Right lobe of liver (tissue), 4 donors: ENCODE measurements at regions not wholly inside any gene's neighbourhood (a gene's known extent, or its start where the extent isn't known, plus 50 kb on each side); places are given as distances from the start of the nearest gene placed in this dataset.

ENCODE experiments used
- CTCF ChIP-seq, 4 donors: fragments of 200-600 bp in 3 of 4; fragments of 450-650 bp in 1 of 4; IDR thresholded peaks; one replicate each; pipeline versions ENCODE4 v1.5.1 to v1.8.0; 2016 to 2022; ENCODE audit warnings: antibody characterized with exemption in 4 of 4, mild to moderate bottlenecking in 2 of 4
- POLR2A ChIP-seq: fragments of 450-650 bp; IDR thresholded peaks from one replicate; pipeline ENCODE4 v1.6.1; 2017; ENCODE audit warnings: antibody characterized with exemption, mild to moderate bottlenecking
- donor health status: DM: no; HTN: no; CAD: no.
- donor health status: DM: no; HTN: no; CAD: no.
- donor health status: DM: no; HTN: yes; CAD: no.

DNA sequence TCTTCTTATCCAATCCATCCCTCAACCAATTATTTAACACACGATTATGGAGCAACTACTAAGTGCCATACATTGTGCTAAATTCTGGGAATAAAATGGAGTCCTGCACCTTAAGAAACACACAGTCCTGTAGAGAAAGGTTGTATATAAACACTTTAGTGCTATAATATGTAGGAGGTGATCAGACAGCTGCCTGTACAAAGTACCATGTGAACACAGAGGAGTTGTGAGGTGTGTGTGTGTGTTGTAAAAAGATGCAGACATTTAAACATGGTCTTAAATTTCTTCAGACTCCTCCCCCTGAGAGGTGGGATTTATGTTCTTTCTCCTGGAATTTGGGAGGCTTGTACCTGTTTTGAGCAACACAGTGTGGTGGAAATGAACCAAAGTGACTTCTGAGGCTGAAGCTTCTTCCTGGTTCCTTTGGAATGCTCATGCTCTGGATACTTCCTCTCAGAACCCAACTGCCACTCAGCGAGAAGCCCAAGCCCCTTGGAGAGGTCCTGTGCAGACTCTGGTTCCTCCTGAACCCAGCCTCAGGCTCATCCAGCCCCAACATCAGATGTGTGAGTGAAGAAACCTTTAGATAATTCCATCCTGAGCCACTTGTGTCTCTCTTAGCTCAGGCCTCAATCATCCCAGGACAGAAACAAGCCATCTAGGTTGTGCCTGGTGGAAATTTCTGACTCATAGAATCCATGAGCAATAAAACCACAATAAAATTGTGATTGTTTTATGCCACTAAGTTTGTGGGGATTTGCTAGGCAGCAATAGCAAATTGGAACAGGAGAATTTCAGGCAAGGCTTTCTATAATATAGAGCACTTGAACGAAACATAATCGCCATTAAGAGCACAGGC is 161.2 kb upstream of the FAM3C start:
- TF ChIP-seq CTCF (IDR thresholded peaks at IDR 0.05), result no peak
- TF ChIP-seq POLR2A, result no peak
